VCaP (cell line): ENCODE measurements at regions not wholly inside any gene's neighbourhood (a gene's known extent, or its start where the extent isn't known, plus 50 kb on each side); places are given as distances from the start of the nearest gene placed in this dataset.
"Not testable (repeated sequence)": the region's sequence is repeated elsewhere in the genome, so short reads cannot be mapped to it uniquely, and the experiment has no call there.

ENCODE experiments used
- H3K27ac ChIP-seq: fragments of 450-650 bp; 2 replicates; pipeline ENCODE4 v1.5.1; 2017
- CTCF ChIP-seq: fragments of 450-650 bp; conservative IDR thresholded peaks from 2 replicates; pipeline ENCODE4 v1.5.1; 2017; ENCODE audit warnings: mild to moderate bottlenecking, moderate library complexity

- TF ChIP-seq CTCF = no peak
- H3K27ac ChIP-seq = no peak overlapping the region
These were observed 422.8 kb upstream of the EPHA7 start for GRCh38 chr6:93842178-93842577.

- not testable (repeated sequence) for H3K27ac ChIP-seq
These were observed 416.2 kb upstream of the EPHA7 start for GRCh38 chr6:93835451-93836145.

- not testable (repeated sequence) for H3K27ac ChIP-seq
These were observed 415.7 kb upstream of the EPHA7 start for GRCh38 chr6:93835026-93835425.

GRCh38 chr6:93833326-93833725, 414.0 kb upstream of the EPHA7 start:
- H3K27ac ChIP-seq = not testable (repeated sequence)

- H3K27ac ChIP-seq = not testable (repeated sequence)
These were observed 410.4 kb upstream of the EPHA7 start for GRCh38 chr6:93829757-93830156.

- TF ChIP-seq CTCF = no peak
- H3K27ac ChIP-seq = no peak overlapping the region
These were observed 409.6 kb upstream of the EPHA7 start for GRCh38 chr6:93829009-93829408.

GRCh38 chr6:93828553-93828952, 409.2 kb upstream of the EPHA7 start:
- TF ChIP-seq CTCF = no peak
- no peak overlapping the region for H3K27ac ChIP-seq

GRCh38 chr6:93827728-93828127, 408.4 kb upstream of the EPHA7 start:
- no peak for TF ChIP-seq CTCF
- H3K27ac ChIP-seq = no peak overlapping the region

- TF ChIP-seq CTCF = no peak
- H3K27ac ChIP-seq = no peak overlapping the region
These were observed 406.6 kb upstream of the EPHA7 start for GRCh38 chr6:93825950-93826349.

GRCh38 chr6:93823489-93823888, 404.1 kb upstream of the EPHA7 start:
- no peak overlapping the region for H3K27ac ChIP-seq
- no peak for TF ChIP-seq CTCF
